Thyroid gland (tissue), 4 donors: ENCODE measurements at regions not wholly inside any gene's neighbourhood (a gene's known extent, or its start where the extent isn't known, plus 50 kb on each side); places are given as distances from the start of the nearest gene placed in this dataset.

Experiments
- CTCF ChIP-seq, 6 experiments: fragments of 200-600 bp in 3 of 6; fragments of 450-650 bp in 3 of 6; sonication (generic) in 3 of 6; IDR thresholded peaks; one replicate each; pipeline ENCODE4 v1.5.1; 2016 to 2019; ENCODE audit warnings: antibody characterized with exemption in 6 of 6, mild to moderate bottlenecking in 2 of 6, inconsistent platforms in 1 of 6, moderate library complexity in 1 of 6
- POLR2A ChIP-seq, 2 donors: fragments of 450-650 bp; IDR thresholded peaks; one replicate each; pipeline ENCODE4 v1.6.1; 2017; ENCODE audit warnings: antibody characterized with exemption in 2 of 2, mild to moderate bottlenecking in 2 of 2, moderate library complexity in 1 of 2

DNA sequence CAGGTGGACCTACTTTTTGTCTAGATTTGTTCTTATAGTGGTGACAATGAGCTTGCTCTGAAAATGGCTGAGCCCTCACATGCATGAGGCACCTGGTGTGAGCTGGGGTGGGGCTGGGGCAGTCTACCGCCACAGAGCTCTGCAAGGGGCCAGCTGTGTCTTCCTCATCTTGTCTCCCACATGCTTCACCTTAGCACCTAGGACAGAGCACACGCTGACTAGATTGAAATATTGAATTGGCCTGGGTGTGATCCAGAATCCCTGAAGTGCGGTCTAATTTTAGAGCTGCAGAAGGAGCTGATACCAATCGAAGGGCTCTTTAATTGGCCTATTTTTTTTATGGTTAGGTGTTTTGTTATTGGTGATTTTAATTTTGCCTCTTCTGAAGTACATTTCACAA lies 126.1 kb upstream of the NFIB start:
- TF ChIP-seq CTCF (IDR thresholded peaks at IDR 0.05), result no peak
- TF ChIP-seq POLR2A (IDR thresholded peaks at IDR 0.05), result no peak
